Pancreas (tissue), 10 donors: ENCODE measurements at regions not wholly inside any gene's neighbourhood (a gene's known extent, or its start where the extent isn't known, plus 50 kb on each side); places are given as distances from the start of the nearest gene placed in this dataset.

Source experiments
- ATAC-seq, 4 donors: fragments of 200-7000 bp; cut with Tn5 transposase; one replicate each; pipeline versions ENCODE4 v1.8.0 to v1.9.1; 2020; ENCODE audit warnings: mild to moderate bottlenecking in 4 of 4, moderate library complexity in 4 of 4
- DNase-seq, 6 donors: peaks; one replicate each; pipeline ENCODE4 v3.0.0-alpha.2; 2020
- FAIRE-seq: peaks from 2 replicates; lab custom pipeline; 2012; peaks lifted over from hg19 to GRCh38; lab: Jason Lieb, UNC
- H3K27ac ChIP-seq, 4 donors: fragments of 200-600 bp; sonication (generic); 1 replicate in 3 of 4; 2 replicates in 1 of 4; pipeline versions ENCODE4 v1.5.0 to v1.8.0; 2020
- H3K27me3 ChIP-seq, 4 donors: fragments of 200-600 bp; one replicate each; pipeline ENCODE4 v1.8.0; 2021
- H3K36me3 ChIP-seq, 3 donors: fragments of 200-600 bp; sonication (generic) in 1 of 3; one replicate each; pipeline versions ENCODE4 v1.5.0 to v1.8.0; 2020 to 2021
- H3K4me1 ChIP-seq, 3 donors: fragments of 200-600 bp; one replicate each; pipeline ENCODE4 v1.8.0; 2021
- H3K4me3 ChIP-seq, 4 donors: fragments of 200-600 bp; sonication (generic) in 2 of 4; one replicate each; pipeline versions ENCODE4 v1.5.0 to v1.8.0; 2020 to 2021
- H3K9me3 ChIP-seq, 4 donors: fragments of 200-600 bp; one replicate each; pipeline ENCODE4 v1.8.0; 2021
- CTCF ChIP-seq, 4 donors: fragments of 200-600 bp; sonication (generic) in 3 of 4; IDR thresholded peaks; one replicate each; pipeline versions ENCODE4 v1.5.0 to v1.8.0; 2021; ENCODE audit warnings: antibody characterized with exemption in 4 of 4
- WGBS, 2 donors: extraction: QIAGEN DNeasy Blood & Tissue Kit; methylation state at CpG; one replicate each; pipeline ENCODE4 v1.1.7; 2013; 5-methylcytosine and 5-hydroxymethylcytosine counted together
- intact Hi-C, 3 donors: fragments of 100-400 bp; cut with DNase I; formaldehyde crosslinking; loops; one replicate each; pipeline versions ENCODE4 v1.11.1 to v1.14.2; 2022
- donor health status: healthy with polysubstance abuse.
- donor health status: DM: no; HTN: no; CAD: no; lungs with moderate emphysema.
- donor health status: DM: no; HTN: no; CAD: no.
- donor health status: control.
- donor health status: control.
- donor health status: Bipolar disorder and iron deficiency.
- donor health status: DM: yes; HTN: yes; CAD: no.
- donor health status: DM: no; HTN: no; CAD: no.
- donor health status: DM: no; HTN: no; CAD: no.
- donor health status: DM: yes; HTN: yes; CAD: no.

GRCh38 chr7:34361663-34362250, 296.3 kb upstream of the NPSR1 start:
- ATAC-seq (no peak), FAIRE-seq (no peak), DNase-seq (no peak)
- no peaks in the 10 kb centered on the region for H3K36me3 ChIP-seq
- H3K4me3 ChIP-seq = no peak overlapping the region
- TF ChIP-seq CTCF (IDR thresholded peaks at IDR 0.05) = no peak
- H3K4me1 ChIP-seq = no peaks in the 10 kb centered on the region
- no peak overlapping the region for H3K27ac ChIP-seq
- H3K27me3 ChIP-seq = no peaks in the 10 kb centered on the region
- intact Hi-C loops = no loop called here
- 53 to 69% methylated on average over 3 of the region's 3 CpGs for WGBS, 2 donors
- H3K9me3 ChIP-seq = no peaks in the 10 kb centered on the region

- no peak for TF ChIP-seq CTCF (IDR thresholded peaks at IDR 0.05)
- WGBS, 2 donors = 50 to 69% methylated on average over 2 of the region's 2 CpGs
- DNase-seq (no peak), ATAC-seq (no peak), FAIRE-seq (no peak)
- no peaks in the 10 kb centered on the region for H3K9me3 ChIP-seq
- intact Hi-C loops = no loop called here
- H3K36me3 ChIP-seq = no peaks in the 10 kb centered on the region
- no peaks in the 10 kb centered on the region for H3K4me1 ChIP-seq
- no peak overlapping the region for H3K27ac ChIP-seq
- H3K27me3 ChIP-seq = no peaks in the 10 kb centered on the region
- H3K4me3 ChIP-seq = no peak overlapping the region
These were observed 295.4 kb upstream of the NPSR1 start for GRCh38 chr7:34362621-34363020.

GRCh38 chr7:34364130-34364529, 293.9 kb upstream of the NPSR1 start:
- no peak overlapping the region for H3K27ac ChIP-seq
- H3K36me3 ChIP-seq = no peaks in the 10 kb centered on the region
- FAIRE-seq (no peak), ATAC-seq (no peak), DNase-seq (no peak)
- no peak overlapping the region for H3K4me3 ChIP-seq
- TF ChIP-seq CTCF (IDR thresholded peaks at IDR 0.05) = no peak
- no peaks in the 10 kb centered on the region for H3K27me3 ChIP-seq
- H3K9me3 ChIP-seq = no peaks in the 10 kb centered on the region
- intact Hi-C loops = no loop called here
- H3K4me1 ChIP-seq = no peaks in the 10 kb centered on the region
- WGBS, 2 donors = 62 to 63% methylated on average over 2 of the region's 2 CpGs

GRCh38 chr7:34365011-34365410, 293.0 kb upstream of the NPSR1 start:
- H3K4me3 ChIP-seq = no peak overlapping the region
- 71 to 83% methylated on average over 1 of the region's 1 CpG for WGBS, 2 donors
- intact Hi-C loops = no loop called here
- no peak overlapping the region for H3K27ac ChIP-seq
- TF ChIP-seq CTCF (IDR thresholded peaks at IDR 0.05) = no peak
- H3K9me3 ChIP-seq = no peaks in the 10 kb centered on the region
- FAIRE-seq (no peak), DNase-seq (no peak), ATAC-seq (no peak)
- no peaks in the 10 kb centered on the region for H3K27me3 ChIP-seq
- H3K4me1 ChIP-seq = no peaks in the 10 kb centered on the region
- H3K36me3 ChIP-seq = no peaks in the 10 kb centered on the region

- Histone ChIP-seq H3K36me3 (no peaks in the 10 kb centered on the region), H3K9me3 (no peaks in the 10 kb centered on the region), H3K4me3 (no peak overlapping the region), H3K4me1 (no peaks in the 10 kb centered on the region), H3K27me3 (no peaks in the 10 kb centered on the region), H3K27ac (no peak overlapping the region)
- DNase-seq (no peak), FAIRE-seq (no peak), ATAC-seq (no peak)
- WGBS, 2 donors = 84 to 93% methylated on average over 5 of the region's 5 CpGs
- intact Hi-C loops = no loop called here
- TF ChIP-seq CTCF (IDR thresholded peaks at IDR 0.05) = no peak
These were observed 292.4 kb upstream of the NPSR1 start for GRCh38 chr7:34365611-34366010.
